GM18909 (cell line): ENCODE measurements at regions not wholly inside any gene's neighbourhood (a gene's known extent, or its start where the extent isn't known, plus 50 kb on each side); places are given as distances from the start of the nearest gene placed in this dataset.

Experiments
- ATAC-seq: cut with Tn5 transposase; IDR thresholded peaks from one replicate; pipeline ENCODE4 v1.9.1; 2021; ENCODE audit warnings: mild to moderate bottlenecking; ENCODE audit not compliant: unreplicated experiment, poor library complexity

DNA sequence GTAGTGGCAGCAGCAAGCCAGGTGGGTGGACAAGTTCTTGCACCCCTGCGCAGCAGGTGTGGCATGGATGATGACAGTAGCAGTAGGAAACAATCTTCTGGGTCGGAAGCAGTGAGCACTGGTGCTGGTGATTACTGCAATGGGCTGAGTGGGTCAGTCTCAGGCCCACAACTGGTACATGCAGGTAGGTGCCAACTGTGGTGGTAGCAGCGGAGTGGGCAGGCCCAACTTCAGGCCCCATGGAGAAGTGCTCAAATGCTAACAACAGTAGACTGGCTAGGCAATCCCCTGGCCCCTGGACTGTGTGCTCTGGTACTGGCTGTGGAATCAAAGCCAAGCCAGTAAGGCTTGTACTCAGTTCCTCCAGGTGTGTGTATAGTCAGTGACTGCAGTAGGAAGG lies 413.7 kb downstream of the PDGFC start:
- no peak for ATAC-seq

GRCh38 chr4:156556336-156556735 lies 415.3 kb downstream of the PDGFC start:
- ATAC-seq, result no peak

DNA sequence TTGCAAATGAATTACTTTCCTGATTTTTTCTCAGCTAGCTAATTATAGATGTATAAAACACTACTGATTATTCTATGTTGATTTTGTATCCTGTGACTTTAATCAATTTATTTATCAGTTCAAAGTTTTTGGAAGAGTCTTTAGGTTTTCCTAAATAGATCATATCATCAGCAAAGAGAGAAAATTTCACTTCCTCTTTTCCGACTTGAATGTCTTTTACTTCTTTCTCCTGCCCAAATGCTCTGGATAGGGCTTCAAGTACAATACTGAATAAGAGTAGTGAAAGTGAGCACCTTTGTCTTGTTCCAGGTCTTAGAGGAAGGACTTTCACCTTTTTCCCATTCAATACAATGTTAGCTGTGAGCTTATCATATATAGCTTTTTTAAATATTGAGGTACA lies 417.9 kb downstream of the PDGFC start:
- ATAC-seq, result no peak

- no peak for ATAC-seq
Observed at GRCh38 chr4:156547891-156548290, 423.7 kb downstream of the PDGFC start.

DNA sequence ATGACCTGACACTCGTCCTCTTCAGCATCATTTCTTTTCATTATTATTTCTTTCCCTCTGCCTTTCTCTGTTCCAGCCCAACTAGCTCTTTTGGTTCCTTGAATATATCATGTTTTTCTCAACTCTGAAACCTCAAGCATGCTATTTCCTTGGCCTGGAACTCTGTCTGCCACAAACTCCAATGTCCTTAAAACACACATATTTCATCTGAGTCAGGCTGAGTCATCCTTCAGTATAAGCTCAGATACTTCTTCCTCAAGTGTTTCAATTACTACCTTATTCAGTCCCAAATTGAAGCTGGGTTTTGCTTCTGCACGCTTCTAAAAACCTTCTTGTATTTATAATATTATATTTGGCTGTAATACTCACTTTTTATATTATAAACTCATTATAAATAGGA lies 424.2 kb downstream of the PDGFC start:
- ATAC-seq, result no peak

DNA sequence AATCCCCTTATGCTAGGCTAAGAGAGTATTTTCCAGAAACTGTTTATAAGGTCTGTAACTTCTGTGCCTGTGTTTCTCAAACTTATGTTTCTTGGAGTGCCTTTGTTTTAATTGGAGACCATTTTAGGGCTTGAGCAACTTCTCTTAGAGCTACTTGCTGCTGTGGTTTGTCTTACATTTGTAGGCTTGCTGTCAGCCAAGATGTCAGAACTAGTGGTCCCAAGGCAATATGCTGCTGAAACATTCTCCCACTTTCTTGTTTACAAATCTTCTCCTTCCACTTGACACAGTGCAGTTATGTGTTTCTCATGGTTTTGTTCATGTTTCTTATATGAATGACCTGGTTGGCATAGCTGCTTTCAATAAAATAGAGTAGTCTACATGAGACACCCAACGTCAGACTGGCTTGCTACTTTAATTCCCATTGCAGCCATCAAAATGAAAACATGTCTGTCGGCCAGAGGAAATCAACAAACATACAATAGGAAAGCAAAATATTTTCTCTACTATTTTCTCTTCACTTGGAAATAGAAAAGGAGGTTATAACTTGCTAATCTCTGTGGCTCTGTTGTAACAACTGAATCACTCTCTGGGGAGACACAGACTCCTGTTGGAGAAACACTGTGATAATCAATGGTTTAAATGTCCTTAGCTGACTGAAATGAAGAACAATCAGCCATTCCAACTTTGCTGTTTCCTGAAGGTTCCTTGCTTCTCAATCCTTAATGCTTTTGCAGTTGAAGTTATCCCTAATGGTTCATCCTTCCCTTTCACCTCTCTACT lies 426.4 kb downstream of the PDGFC start:
- ATAC-seq, result no peak

DNA sequence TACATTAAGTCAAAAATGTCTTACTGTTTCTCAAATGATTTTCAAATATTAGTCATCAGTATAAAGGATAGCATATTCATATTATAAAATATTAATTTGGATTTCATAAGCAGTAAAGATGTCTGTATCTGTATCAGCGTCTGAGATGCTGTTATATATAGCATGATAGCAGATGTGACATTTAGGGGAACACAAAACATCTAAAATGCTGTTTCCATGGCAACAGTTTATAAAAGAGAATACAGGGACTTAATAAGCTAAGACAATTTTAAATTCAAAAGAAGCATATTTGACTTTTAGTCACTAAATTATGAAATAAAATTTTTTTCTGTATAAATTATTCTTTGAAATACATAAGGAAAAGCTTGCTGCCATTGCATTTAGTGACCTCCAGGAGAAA lies 432.2 kb downstream of the PDGFC start:
- ATAC-seq, result no peak

GRCh38 chr4:156538651-156539257 lies 432.8 kb downstream of the PDGFC start:
- ATAC-seq, result no peak

- no peak for ATAC-seq
Observed at GRCh38 chr4:156538210-156538609, 433.4 kb downstream of the PDGFC start.

DNA sequence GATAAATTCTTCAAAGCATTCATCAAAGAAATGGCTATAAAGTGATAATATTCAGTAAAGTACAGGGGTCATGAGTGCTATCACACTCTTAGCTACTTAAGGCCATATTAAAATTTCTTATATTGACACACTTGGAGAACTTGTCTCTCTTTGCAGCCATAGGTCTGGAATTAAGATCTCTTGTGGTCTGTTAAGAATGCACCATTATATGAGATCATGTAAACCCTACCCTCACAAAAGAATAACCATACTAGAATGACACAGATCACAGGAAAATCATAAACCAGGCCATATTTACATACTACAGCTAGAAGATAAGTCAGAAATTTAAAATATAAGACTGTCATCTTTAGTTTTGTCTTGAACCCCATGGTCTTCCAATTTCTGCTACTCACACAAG lies 434.3 kb downstream of the PDGFC start:
- ATAC-seq, result no peak

- ATAC-seq, result no peak
Observed at GRCh38 chr4:156536661-156537060, 434.9 kb downstream of the PDGFC start.

DNA sequence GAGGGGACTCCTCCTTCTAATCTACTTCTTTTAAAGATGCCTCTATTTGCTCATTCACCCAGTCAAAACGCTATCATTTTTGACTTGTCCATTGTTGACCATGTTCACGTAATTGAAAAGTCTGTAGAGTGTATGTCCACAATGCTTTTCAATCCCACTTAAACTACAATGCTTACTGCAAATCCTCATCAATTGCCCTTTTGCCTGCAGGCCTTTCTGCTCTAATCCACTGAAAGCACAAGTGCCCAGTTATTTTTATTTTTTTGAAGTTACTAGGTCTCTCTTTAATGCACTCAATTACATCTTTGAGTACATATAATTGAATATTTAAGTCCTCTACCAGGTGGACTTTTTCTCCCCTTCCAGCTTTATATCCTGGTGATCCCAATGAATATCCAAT lies 437.4 kb downstream of the PDGFC start:
- ATAC-seq, result no peak

DNA sequence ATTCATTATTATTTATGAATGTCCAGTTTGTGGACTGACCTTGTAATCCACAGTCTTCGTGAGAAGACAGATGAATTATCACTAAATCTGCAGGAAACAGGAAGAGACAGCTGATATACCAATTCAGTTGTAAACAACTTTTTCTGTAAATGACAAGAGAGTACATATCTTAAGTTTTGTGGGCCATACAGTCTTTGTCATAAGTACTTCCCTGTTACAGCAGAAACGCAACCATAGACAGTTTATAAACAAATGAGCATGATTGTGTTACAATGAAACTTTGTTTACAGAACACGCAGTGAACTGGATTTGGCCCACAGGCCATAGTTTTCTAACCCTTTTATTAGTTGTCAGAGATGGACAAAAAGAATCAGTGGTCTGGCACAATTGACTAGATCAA lies 443.4 kb downstream of the PDGFC start:
- ATAC-seq, result no peak

- no peak for ATAC-seq
Observed at GRCh38 chr4:156527237-156527993, 444.2 kb downstream of the PDGFC start.

DNA sequence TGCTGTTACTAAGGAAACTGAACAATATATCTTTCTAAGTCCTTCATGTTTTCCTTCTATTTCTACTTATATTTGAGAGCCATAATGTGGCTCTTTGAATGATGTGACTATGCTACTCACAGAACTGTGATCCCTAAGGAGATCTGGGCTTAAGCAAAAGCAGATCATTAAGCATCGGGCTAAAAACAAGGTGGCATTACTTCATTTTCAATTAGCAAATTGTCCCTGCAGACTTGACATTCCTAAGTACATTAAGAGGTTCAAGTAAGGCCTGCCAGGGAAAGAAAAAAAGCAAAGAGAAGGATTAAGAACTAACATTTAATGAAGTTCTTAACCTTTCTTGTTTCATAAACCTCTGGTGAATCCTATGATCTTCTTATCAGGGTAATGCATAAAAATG lies 447.6 kb downstream of the PDGFC start:
- ATAC-seq, result no peak

GRCh38 chr4:156523492-156523891 lies 448.1 kb downstream of the PDGFC start:
- ATAC-seq, result no peak

DNA sequence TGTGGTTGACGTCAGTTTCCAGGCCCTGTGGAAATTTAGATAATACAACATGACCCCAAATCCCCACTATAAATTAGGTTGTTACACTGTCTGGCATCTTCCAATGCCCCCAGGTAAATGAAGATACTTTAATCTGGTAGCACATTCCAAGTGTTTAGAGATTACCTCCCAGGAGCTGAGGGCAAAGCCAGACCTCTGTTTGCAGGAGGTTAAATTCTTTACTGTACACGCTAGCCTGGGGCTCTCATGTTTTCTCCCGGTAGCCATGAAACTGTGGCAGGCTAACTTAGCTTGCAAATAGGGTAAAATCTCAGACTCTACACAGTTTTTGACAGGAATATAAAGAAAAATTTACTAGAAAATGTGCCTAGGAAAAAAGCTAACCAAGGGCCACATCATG lies 450.0 kb downstream of the PDGFC start:
- no peak for ATAC-seq

DNA sequence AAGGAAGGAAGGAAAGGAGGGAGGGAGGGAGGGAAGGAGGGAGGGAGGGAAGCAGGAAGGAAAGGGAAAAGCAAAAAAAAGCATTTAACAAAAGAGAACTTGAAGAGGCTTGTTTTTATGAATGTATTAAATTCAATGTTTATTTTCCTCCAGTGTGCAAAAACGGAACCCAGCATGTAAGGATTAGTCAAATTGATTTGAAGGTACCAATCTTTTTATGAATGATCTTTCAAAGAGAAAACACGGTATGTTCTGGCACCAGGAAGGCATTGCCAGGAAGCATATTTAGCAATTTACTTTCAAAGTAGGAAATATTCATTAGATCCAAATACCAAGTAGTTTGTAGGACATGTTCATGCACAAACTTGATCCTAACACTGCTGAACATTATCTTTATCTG lies 453.6 kb downstream of the PDGFC start:
- ATAC-seq, result no peak

DNA sequence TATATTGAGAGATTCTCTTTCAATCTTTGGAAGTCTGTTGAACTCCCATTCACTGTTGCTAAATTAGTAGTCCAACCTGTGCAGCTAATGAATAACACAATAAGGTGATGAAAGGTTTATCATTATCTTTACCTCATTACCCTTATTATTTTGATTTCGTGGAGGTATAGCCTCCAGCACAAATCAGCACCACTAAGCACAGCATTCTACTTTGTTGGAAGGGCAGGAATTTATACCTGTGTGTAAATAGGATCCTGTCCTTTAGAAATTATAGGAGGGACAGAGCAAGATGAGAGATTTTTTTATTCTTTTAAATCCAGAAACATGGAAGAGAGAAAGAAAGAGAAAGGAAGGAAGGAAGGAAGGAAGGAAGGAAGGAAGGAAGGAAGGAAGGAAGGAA lies 454.1 kb downstream of the PDGFC start:
- ATAC-seq, result no peak

DNA sequence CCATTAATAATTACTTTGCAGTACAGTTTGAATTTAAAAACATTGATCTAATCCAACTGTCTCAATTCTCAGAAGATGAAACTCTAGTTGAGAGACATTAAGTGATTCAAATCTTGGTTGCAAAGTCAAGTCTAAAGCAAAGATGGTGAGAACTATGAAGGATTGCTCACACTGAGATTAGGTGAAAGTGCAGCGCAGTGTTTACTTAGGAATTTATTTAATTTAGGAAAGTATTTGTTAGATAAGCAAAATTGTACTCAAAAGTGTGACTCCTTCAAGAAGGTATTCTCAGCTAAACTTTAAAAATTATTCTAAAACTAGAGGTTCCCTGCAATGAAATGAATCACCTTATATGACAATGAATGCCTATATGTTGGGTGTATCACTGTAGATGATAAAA lies 454.9 kb downstream of the PDGFC start:
- no peak for ATAC-seq

DNA sequence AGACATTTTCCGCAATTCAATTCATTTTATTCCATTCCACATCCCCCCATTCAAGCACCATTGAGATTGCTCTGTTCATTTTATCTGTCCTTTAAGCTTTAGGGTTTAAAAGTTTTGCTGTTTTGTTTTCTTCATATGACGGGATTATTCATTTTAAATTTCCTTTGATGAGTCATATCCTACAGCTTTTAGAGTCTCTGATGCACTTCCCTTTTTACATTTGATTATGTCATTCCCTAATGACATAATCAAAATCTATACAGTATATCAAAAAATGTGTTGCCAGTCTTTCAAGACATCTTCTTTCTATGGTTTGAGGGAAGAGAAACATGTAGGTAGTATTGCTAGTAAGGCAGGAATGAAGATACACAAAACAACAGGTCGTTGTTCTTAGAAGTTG lies 456.3 kb downstream of the PDGFC start:
- ATAC-seq, result no peak

DNA sequence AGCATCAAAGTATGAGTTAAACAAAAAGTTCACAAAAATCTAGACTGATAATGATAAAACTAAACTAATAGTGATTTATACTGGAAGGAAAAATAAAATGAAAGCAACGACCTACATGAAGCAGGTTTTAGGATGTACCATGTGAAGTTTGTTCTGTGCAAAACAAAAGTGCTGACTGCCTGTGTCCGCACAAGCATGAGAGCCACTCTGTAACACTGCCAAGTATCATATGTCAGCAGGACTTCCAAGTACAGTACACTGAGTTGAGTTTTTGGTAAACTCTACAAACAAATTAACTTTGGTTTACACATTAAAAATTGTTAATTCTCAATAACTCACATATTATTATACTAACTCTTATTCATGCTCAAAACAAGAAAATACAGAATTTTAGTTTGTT lies 459.0 kb downstream of the PDGFC start:
- ATAC-seq, result no peak
